HG02763 (cell line): ENCODE measurements at regions not wholly inside any gene's neighbourhood (a gene's known extent, or its start where the extent isn't known, plus 50 kb on each side); places are given as distances from the start of the nearest gene placed in this dataset.

Source experiments
- ATAC-seq: cut with Tn5 transposase; IDR thresholded peaks from one replicate; pipeline ENCODE4 v1.9.1; 2021; ENCODE audit warnings: mild to moderate bottlenecking, moderate library complexity; ENCODE audit not compliant: unreplicated experiment

DNA sequence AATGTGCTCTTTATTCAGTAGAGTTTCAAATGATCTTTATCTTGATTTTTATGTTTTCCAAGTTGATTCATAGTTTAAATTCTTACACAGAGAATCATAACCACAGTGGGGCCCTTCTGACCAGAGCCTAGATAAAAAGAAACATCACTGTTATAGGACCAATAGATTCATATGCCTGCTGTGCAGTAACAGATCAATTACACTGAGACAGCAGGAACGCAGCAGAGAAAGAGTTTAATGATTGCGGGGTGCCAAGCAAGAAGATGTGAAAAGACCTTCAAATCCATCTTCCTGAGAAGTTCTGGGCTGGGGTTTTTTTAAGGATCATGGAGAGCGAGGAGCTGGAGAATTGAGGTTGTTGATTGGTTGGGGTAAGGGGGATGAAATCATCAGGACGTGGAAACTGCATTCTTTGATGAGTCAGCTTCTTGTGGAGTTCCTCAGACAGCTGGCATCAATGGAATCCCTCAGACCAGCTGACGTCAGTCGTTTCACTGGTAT lies 346.6 kb downstream of the TBC1D4 start:
- ATAC-seq = no peak

DNA sequence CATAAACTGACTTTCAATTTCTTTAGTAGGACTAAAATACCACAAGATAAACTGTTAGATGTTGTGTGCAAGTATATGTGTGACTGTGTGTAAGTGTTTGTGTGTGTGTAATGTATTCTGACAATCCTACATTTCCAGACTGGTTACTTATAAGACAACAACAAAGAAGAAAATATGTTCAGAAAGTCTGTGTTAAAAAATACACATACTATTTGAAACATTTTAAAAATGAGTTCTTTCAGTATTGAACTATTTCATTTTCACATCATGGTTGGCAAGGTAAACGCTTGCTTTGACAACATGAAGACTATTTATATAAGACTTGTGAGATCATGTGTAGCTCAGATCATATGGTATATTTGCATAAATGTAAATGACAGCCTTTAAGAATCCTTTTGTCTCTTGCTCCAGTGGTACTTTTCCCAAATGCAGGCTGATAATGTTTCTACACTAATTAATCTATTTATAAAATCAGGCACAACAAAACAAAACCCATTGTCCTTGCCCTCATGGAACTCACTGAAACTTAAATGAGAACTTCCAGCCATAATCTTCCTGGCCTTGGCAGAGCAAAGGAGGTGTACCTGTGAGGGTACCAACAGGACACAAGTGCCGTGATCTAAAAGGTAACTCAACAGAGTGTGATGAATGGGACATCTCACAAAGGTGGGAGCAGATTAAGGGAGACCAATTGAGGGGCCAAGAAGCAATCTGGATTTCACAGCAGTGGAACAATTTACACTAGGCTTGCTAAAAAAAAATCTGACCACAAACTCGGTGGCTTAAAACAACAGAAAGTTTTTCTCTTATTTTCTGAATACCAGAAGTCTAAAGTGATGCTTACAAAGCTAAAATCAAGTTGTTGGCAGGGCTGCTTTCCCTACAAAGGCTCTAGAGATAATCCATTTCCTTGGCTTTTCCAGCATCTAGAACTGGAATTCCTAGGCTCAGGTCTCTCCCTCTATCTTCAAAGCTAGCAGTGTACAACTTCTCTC lies 349.0 kb downstream of the TBC1D4 start:
- ATAC-seq = no peak

- no peak for ATAC-seq
These were observed 352.6 kb downstream of the TBC1D4 start for GRCh38 chr13:75129331-75129730.

- no peak for ATAC-seq
These were observed 357.6 kb downstream of the TBC1D4 start for GRCh38 chr13:75124415-75124814.

- ATAC-seq = no peak
These were observed 358.5 kb downstream of the TBC1D4 start for GRCh38 chr13:75123428-75123827.

GRCh38 chr13:75120085-75120484 lies 361.9 kb downstream of the TBC1D4 start:
- no peak for ATAC-seq

GRCh38 chr13:75115171-75115570 lies 366.8 kb downstream of the TBC1D4 start:
- no peak for ATAC-seq

DNA sequence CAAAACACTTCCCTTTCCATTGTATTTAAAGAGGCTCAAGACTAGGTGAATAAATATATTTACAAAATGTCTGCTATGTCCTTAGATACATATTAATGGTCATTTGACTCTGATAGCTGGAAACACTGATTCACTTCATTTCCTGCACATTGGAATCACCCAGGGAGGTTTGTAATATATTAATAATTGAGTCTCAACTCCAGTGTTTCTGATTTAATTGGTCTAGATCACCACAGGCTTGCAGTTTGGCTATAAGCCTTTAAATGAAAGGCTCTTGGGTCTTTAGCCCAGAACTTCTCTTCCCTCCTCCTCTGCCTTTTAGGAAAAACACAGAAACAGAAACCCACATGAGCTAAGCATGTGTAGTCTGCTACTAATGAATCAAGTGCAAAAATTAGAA lies 378.0 kb downstream of the TBC1D4 start:
- no peak for ATAC-seq

DNA sequence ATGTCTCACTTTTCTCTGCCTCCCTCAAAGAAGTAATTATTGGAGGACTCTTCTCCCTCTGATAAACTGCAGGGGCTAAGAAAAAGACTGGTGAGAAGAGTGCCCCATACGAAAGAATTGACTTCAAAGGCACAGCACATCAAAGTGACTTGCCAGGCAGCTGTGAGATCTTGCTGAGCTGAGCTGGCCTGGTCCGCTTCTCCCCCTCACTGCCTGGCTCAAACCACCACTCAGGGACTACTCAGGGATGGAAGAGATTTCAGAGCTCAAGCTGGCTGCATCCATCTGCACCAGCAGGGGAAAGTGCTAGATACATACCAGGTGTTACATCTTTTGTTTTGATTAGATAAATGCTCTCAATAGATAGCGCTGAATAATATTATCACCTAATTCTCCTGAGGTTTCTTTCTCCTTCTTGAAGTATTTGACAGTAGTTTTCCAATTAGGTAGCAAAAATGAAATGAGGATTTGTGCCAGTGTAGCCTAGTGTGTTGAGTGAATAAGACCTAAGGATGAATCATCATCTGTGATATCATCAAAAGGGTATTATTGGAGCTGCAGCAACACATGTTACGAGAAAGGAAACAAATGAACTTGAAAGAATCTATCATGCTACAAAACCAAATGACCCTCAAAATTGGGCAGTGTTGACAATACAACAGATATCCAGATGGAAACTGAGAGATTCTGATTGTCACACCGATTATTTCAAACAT lies 379.8 kb downstream of the TBC1D4 start:
- ATAC-seq = no peak

DNA sequence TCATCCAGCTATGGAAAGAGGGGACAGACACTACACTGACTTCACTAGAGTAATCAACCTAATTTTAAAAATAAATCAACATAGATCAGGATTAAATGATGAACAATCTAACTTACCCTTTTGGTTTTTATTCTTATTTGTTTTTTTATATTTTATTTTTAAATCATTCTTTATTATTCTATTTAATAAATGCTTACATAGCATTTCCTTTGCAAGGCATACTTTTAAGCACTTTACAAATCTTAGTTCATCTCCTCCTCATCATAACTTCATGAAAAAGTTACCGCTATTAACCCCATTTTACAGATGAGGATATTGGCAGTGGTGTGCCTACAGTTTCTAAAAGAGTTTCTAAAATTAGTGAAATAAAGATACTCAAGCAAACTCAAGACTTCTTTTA lies 380.6 kb downstream of the TBC1D4 start:
- no peak for ATAC-seq

DNA sequence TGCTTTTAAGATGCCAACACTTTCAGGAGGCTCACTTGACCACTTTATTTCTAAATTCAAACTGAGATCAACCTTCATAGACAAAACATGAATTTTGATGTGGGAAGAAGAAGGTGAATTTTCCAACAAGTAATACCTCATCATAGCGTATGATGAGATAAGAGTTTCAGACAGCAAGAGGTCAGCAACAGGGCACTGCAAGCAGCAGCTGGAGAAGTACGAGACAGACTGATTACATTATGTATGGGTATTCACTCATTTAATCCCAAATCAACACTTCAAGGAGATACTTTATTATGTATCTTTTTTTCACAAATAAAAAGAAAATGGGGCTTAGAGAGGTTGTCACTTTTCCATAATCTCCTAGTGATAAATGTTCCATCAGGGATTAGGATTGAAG lies 389.8 kb downstream of the TBC1D4 start:
- ATAC-seq = no peak

- no peak for ATAC-seq
These were observed 390.3 kb downstream of the TBC1D4 start for GRCh38 chr13:75091718-75092117.

DNA sequence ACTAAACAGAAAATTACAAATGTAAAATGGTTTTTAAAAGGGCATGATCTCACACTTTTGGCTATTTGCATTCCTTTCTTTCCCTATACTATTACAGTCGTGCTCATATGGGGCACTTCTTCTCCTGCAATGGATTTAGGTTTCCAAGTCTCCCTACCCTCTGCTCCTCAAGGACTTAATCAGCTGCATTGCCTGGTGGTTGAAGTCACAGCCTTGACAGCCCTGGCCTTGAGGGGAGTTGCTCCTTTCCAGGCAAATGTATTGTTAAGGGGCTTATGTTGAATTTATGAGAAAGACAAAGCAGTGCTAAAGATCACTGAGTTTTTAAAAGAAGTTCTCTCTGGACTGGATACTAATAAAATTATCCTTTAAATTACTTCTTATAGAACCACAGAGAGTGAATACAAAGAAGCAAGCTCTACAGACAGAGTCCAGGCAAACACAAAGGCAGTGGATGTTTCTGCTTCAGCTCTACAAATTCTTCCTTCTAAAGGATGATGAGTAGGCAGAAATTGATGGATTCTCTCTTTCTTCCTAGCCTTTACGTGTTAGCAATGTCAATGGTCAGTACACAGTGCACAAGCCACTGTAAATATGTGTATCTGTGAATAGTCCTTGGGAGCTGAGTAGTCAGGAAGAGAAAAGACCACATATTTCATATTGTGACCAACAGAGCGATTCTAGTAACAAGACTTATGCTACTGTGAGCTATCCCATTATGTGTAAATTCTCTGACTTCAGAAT lies 390.9 kb downstream of the TBC1D4 start:
- no peak for ATAC-seq

DNA sequence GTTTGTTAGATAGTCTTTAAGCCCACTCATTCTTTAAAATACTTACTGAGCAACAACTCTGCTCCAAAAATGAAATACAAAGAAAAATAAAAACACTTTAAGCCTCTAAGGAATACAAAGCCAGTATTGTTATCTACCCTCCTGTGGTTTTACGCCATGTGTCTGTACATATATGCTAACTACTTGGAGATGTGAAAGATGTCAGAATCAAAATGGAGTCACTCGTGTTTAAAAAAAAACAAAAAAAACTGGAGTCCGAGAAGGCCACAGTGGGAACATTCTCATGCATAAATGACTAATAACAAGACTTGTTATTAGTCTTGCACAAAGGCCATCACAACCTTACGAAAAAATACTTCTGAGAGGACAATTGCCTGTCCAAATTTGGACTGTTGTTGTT lies 393.1 kb downstream of the TBC1D4 start:
- ATAC-seq = no peak

DNA sequence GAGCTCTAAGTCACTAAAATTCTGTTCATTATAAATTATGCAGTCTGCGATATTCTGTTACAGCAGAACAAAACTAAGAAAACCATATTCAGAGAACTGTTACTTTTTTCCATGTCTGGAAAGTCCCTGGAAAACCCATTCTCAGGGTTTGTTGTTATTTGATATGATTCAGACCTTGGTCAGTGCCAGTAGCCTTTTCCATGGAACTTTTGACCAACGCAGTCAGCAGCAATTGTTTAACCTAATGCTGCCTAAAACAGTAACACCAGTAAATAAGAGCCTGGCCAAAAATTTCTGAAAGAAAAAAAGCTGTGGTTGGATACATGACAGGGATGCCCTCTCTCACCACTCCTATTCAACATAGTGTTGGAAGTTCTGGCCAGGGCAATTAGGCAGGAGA lies 402.7 kb downstream of the TBC1D4 start:
- no peak for ATAC-seq

DNA sequence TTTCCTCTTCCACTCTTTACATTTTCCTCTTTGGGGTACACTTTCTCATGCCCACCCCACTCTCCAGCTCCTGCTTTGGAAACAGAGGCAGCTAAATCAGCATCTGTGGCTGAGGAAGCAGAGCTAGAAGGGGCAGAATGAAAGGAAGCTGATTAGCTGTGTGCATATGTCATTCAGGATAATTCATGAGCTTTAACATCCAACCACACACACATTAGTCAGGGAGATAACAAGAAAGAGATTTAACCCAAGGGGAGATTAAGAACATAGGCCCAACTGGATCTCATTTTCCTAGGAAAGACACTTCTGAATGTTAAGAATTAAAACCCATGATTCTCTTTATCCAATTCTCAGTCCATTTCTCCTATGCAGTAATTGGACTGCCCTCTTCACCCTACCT lies 405.5 kb downstream of the TBC1D4 start:
- no peak for ATAC-seq

DNA sequence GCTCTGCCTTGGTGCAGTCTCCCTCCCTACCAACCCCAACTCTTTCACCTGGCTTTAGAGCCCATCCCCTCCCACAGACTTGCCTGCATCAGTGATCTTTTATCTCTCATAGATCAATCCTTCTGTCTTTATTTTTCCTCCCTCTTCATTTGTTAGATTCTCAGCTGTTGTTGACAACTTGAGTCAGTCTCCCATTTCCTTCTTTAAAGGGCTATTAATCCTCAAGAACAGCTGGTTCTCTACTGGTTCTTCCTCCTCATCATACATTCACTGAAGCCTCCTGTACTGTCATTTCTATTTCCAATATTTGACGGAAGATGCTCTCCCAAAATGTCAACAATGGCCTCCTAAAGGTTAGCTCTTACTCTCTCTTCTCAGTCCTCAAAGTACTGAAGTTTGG lies 408.2 kb downstream of the TBC1D4 start:
- ATAC-seq = no peak

GRCh38 chr13:75072891-75073290 lies 409.1 kb downstream of the TBC1D4 start:
- ATAC-seq = no peak

- ATAC-seq = no peak
These were observed 409.6 kb downstream of the TBC1D4 start for GRCh38 chr13:75072368-75072767.

- ATAC-seq = no peak
These were observed 410.2 kb downstream of the TBC1D4 start for GRCh38 chr13:75071796-75072195.

DNA sequence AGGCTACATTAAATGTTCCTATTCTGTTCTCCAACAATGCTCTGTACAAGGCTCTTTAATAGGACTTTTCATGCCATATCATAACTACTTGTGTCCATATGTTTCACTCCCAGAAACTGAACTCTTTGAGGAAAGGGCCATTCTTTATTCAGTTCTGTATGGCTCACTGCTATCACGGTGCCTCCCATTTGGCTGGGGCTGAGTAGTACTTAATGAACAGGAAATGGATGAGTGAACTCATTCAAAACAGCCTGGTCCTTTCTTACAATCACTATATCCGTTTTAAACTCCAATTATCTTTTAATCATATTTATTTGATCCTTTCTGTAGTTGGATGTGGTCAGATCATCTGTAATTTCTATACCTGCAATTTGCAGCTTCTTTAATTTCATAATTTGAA lies 410.6 kb downstream of the TBC1D4 start:
- ATAC-seq = no peak
